ENCODE measurements at regions not wholly inside any gene's neighbourhood (a gene's known extent, or its start where the extent isn't known, plus 50 kb on each side); places are given as distances from the start of the nearest gene placed in this dataset.
A peak's percentile ranks its signal among the peaks of the same experiment; 100 is the strongest.

GRCh38 chr13:56189978-56190377 lies 950.7 kb upstream of the PRR20A start:
- H4K91ac ChIP-seq (replicated peaks; ENCODE audit: insufficient read length, low read length): no peak overlapping the region
- DNase-seq (ENCODE audit: low read depth in 1 of 2, low spot score in 2 of 2): no peak
- 0 out of 2 replicates have a peak overlapping the region, but pooled peaks have one; percentile 66 for H2AFZ ChIP-seq (ENCODE audit: low read length)
- ChIA-PET CTCF (ENCODE audit: partially characterized antibody) (interaction anchor here (1.0 kb wide), 1 partner anchor 11 kb away, joined by 3 read pairs; no protein-coding TSS in a partner anchor), POLR2A (ENCODE audit: partially characterized antibody) (no interaction called here)
- H3K27me3 ChIP-seq (replicated peaks in 1 of 4; ENCODE audit: control insufficient read depth in 3 of 4, extremely low read depth in 1 of 4, insufficient read depth in 3 of 4, low read length in 3 of 4): no peaks in the 10 kb centered on the region
- no peak overlapping the region for H3K4me2 ChIP-seq (ENCODE audit: insufficient read depth in 1 of 2, low read depth in 2 of 2, low read length in 2 of 2)
- H3K4me1 ChIP-seq (replicated peaks in 1 of 4; ENCODE audit: control insufficient read depth in 3 of 4, insufficient read depth in 4 of 4, low read length in 3 of 4): no peaks in the 10 kb centered on the region
- TF ChIP-seq JUN (IDR thresholded peaks at IDR 0.05; ENCODE audit: low read depth, low read length) (no peak), EP300 (IDR thresholded peaks at IDR 0.05; ENCODE audit: borderline replicate concordance in 1 of 2, low read depth in 2 of 2, low read length in 2 of 2) (no peak), YY1 (IDR thresholded peaks at IDR 0.05; ENCODE audit: low read depth, low read length) (no peak), MAX (IDR thresholded peaks at IDR 0.05) (no peak), E2F6 (IDR thresholded peaks at IDR 0.05) (no peak), TBP (IDR thresholded peaks at IDR 0.05; ENCODE audit: low read depth, low read length) (no peak), GTF2F1 (IDR thresholded peaks at IDR 0.05; ENCODE audit: borderline replicate concordance, low read depth, low read length) (no peak), GABPA (IDR thresholded peaks at IDR 0.05; ENCODE audit: borderline replicate concordance, insufficient read depth, low read length) (no peak)
- H2BK12ac ChIP-seq (ENCODE audit: low read depth, low read length): no peak overlapping the region
- H3K4me3 ChIP-seq (ENCODE audit: extremely low read depth in 1 of 4, insufficient read depth in 2 of 4, low read depth in 3 of 4, low read length in 4 of 4): no peak overlapping the region
- no peak overlapping the region for H4K5ac ChIP-seq (ENCODE audit: insufficient read length, low read depth, low read length)
- H3K36me3 ChIP-seq (ENCODE audit: control insufficient read depth in 2 of 4, insufficient read depth in 4 of 4, low read length in 3 of 4): no peaks in the 10 kb centered on the region
- no peak overlapping the region for H2BK5ac ChIP-seq (ENCODE audit: low read depth, low read length)
- H3K23ac ChIP-seq (ENCODE audit: insufficient read length): no peak overlapping the region
- WGBS, 2 experiments (ENCODE audit: extremely low coverage in 1 of 2, insufficient coverage in 1 of 2, insufficient read length in 1 of 2, insufficient replicate concordance in 2 of 2, low coverage in 1 of 2, low lambda C conversion rate in 2 of 2, missing lambda C conversion rate in 1 of 2): 87% methylated on average over 5 of the region's 5 CpGs; no CpG with 5 or more reads in 1 of the 2 experiments
- no peak overlapping the region for H3K14ac ChIP-seq (ENCODE audit: insufficient read length)
- no peak overlapping the region for H3K9ac ChIP-seq (replicated peaks in 1 of 4; ENCODE audit: extremely low read depth in 1 of 4, low read depth in 3 of 4, low read length in 3 of 4)
- H4K8ac ChIP-seq (ENCODE audit: extremely low read depth, insufficient read depth, low read length): no peak overlapping the region; the same call in 1 of the 2 replicates
- no peak overlapping the region for H2BK120ac ChIP-seq (replicated peaks; ENCODE audit: low read depth, low read length)
- no peaks in the 10 kb centered on the region for H4K20me1 ChIP-seq (replicated peaks in 1 of 2; ENCODE audit: control insufficient read depth in 1 of 2, insufficient read depth in 2 of 2, low read length in 2 of 2)
- no peaks in the 10 kb centered on the region for H3K23me2 ChIP-seq (ENCODE audit: low read depth, low read length)
- no peak overlapping the region for H3K4ac ChIP-seq (replicated peaks; ENCODE audit: insufficient read length, low read depth, low read length)
- no peak overlapping the region for H2AK5ac ChIP-seq (ENCODE audit: low read depth, low read length)
- peaks cover 0 to 6% of the 10 kb centered on the region in 2 experiments; a peak in 2 of 4 replicates for H3K9me3 ChIP-seq (ENCODE audit: insufficient read depth in 2 of 2, low read depth in 1 of 2, low read length in 1 of 2)
- no peak for FAIRE-seq
- H3K56ac ChIP-seq (replicated peaks; ENCODE audit: insufficient read length, low read depth, low read length): no peak overlapping the region
- no peak overlapping the region for H2BK15ac ChIP-seq (ENCODE audit: low read length)
- H3K79me2 ChIP-seq (ENCODE audit: control insufficient read depth in 1 of 2, insufficient read depth in 2 of 2, low read length in 2 of 2): no peaks in the 10 kb centered on the region
- no peaks in the 10 kb centered on the region for H3K79me1 ChIP-seq (ENCODE audit: low read depth, low read length)
- H2BK20ac ChIP-seq (ENCODE audit: low read length): no peak overlapping the region
- no peak overlapping the region for H3K18ac ChIP-seq (ENCODE audit: extremely low read depth, low read length)
- no peak overlapping the region for H3K27ac ChIP-seq (ENCODE audit: low read depth, low read length)

All from H1 (cell line).